ENCODE measurements at regions not wholly inside any gene's neighbourhood (a gene's known extent, or its start where the extent isn't known, plus 50 kb on each side); places are given as distances from the start of the nearest gene placed in this dataset.
"Not testable (repeated sequence)": the region's sequence is repeated elsewhere in the genome, so short reads cannot be mapped to it uniquely, and the experiment has no call there.

DNA sequence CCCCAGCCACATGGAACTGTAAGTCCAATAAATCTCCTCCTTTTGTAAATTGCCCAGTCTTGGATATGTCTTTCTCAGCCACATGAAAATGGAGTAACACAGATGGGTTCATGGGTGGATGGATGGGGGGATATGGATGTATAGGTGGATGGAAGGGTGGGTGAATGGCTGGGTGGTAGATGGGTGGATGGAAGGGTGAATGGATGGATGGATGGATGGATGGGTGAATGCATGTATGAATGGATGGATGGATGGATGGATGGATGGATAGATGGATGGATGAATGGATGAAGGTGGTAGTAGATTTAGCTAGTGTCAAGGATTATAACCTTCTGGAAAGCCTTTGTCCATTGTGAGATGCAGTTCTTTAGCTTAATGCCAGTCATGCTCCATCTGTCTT is 146.1 kb upstream of the ATP2B2 start:
- no peak for DNase-seq (ENCODE audit: low read depth in 2 of 2)
- TF ChIP-seq, protein P1, sequence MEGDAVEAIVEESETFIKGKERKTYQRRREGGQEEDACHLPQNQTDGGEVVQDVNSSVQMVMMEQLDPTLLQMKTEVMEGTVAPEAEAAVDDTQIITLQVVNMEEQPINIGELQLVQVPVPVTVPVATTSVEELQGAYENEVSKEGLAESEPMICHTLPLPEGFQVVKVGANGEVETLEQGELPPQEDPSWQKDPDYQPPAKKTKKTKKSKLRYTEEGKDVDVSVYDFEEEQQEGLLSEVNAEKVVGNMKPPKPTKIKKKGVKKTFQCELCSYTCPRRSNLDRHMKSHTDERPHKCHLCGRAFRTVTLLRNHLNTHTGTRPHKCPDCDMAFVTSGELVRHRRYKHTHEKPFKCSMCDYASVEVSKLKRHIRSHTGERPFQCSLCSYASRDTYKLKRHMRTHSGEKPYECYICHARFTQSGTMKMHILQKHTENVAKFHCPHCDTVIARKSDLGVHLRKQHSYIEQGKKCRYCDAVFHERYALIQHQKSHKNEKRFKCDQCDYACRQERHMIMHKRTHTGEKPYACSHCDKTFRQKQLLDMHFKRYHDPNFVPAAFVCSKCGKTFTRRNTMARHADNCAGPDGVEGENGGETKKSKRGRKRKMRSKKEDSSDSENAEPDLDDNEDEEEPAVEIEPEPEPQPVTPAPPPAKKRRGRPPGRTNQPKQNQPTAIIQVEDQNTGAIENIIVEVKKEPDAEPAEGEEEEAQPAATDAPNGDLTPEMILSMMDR (IDR thresholded peaks at IDR 0.05; ENCODE audit: low read depth, low read length), result no peak
- H3K4me3 ChIP-seq (replicated peaks in 1 of 2; ENCODE audit: low read depth in 2 of 2, low read length in 2 of 2), result no peak overlapping the region

DNA sequence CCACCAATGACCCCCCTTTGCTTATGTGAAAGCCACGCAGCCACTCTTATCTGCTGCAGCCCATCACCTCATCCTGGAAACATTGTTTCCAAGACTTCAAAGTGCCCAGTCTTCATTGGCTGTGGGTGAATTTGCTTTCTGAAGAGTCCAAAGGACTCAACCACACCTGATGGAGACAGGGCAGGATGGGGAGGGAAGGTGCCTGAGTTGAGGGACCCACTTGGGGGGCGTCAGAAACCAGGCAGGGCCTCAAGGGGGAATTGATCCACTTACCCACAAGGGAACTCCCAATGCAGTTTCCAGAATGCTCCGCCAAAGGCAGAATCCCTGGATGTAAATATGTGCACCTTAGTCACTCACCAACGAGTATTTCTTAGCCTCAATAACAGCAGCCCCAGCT is 147.9 kb upstream of the ATP2B2 start:
- TF ChIP-seq, protein P1 (IDR thresholded peaks at IDR 0.05; ENCODE audit: low read depth, low read length), result no peak
- no peak for DNase-seq (ENCODE audit: low read depth in 2 of 2)
- H3K4me3 ChIP-seq (replicated peaks in 1 of 2; ENCODE audit: low read depth in 2 of 2, low read length in 2 of 2), result no peak overlapping the region

DNA sequence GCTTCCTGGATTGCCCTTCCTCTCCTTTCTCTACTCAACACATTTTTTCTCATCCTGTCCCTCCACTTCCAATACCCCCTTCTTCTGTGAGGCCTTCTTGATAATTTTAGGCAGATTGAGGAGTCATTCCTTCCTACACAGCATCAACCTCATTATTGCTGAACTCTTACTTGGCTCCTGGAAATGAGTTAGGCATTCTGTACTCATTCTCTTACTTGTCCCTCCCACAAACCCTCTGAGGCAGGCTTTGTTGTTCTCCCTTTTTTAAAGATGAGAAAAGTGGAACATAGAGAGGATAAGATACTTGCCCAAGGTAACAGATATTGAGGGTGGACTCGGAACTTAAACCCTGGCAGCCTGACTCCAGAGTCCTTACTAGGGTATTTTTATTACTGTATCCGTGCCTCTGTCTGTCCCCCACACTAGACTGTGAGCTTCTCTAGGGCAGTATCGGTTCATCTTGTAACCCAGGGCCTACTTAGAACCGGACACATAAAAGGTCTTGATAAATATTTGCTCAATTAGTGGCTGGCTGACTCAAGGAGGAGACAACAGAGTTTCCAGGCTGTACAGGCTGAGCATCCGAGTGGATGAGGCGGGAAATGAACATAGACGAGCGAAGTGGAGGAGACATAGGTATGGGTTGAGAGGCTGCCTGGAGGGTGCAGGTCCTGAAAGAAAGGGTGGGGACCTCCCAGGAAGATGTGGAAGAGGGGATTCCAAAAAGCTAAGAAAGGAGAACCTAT is 148.7 kb upstream of the ATP2B2 start:
- TF ChIP-seq, protein P1 (IDR thresholded peaks at IDR 0.05; ENCODE audit: low read depth, low read length), result no peak
- H3K4me3 ChIP-seq (replicated peaks in 1 of 2; ENCODE audit: low read depth in 2 of 2, low read length in 2 of 2), result no peak overlapping the region
- DNase-seq (ENCODE audit: low read depth in 2 of 2), result no peak

DNA sequence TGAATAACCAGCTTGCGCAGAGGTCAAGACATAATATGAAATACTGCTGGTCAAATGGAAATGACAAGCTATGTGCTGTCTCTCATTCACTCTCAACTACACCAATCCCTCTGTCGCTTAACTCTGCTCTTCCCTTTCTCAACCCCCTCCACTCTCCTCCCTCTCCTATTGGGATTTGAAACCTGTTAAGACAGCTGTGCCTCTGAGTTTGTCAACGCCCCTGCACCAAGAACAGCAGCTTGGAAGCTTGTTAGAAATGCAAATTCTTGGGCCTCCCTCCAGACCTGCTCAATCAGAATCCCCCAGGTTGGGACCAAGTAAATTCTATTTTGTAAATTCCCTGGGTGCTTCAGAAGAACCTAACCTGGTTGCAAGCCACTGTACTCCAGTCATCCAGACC is 149.7 kb upstream of the ATP2B2 start:
- H3K4me3 ChIP-seq (replicated peaks in 1 of 2; ENCODE audit: low read depth in 2 of 2, low read length in 2 of 2), result no peak overlapping the region
- TF ChIP-seq, protein P1 (IDR thresholded peaks at IDR 0.05; ENCODE audit: low read depth, low read length), result no peak
- no peak for DNase-seq (ENCODE audit: low read depth in 2 of 2)

DNA sequence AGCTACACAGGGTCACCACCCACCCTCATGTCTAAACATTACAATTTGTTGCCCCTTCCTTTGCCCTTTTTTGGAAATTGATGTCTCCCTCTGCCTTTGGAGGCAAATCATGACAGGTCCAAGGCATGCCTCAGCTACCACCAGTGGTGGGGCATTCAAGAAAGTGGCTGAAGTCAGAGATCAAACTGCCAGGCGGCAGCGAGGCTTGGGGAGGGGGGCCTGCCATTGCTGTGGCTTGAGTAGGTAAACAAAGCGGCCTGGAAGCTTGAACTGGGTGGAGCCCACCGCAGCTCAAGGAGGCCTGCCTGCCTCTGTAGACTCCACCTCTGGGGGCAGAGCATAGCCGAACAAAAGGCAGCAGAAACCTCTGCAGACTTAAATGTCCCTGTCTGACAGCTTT is 152.0 kb upstream of the ATP2B2 start:
- H3K4me3 ChIP-seq (replicated peaks in 1 of 2; ENCODE audit: low read depth in 2 of 2, low read length in 2 of 2); DNase-seq (ENCODE audit: low read depth in 2 of 2): not testable (repeated sequence)

DNA sequence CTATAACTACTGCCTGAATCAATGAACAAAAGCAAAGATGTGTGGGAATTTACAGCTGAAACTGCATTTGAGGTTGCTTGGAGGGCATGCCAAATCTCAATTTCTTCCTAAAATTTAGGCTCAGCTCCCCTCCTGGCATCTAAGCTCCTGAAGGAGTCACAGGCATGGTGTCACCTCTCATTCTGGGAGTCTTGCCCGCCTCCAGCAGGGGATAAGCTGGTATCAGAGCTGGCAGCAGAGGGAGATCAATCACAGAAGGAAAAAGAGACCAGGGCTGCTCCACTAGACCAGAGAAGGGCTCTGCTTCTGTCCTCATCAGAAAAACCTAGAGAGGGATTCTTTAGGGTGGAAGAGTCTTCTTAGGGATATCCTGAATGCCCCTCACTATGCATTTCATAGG is 150.4 kb upstream of the SLC6A11 start:
- DNase-seq (ENCODE audit: low read depth in 2 of 2), result no peak
- no peak overlapping the region for H3K4me3 ChIP-seq (replicated peaks in 1 of 2; ENCODE audit: low read depth in 2 of 2, low read length in 2 of 2)
- TF ChIP-seq, protein P1 (IDR thresholded peaks at IDR 0.05; ENCODE audit: low read depth, low read length), result no peak

DNA sequence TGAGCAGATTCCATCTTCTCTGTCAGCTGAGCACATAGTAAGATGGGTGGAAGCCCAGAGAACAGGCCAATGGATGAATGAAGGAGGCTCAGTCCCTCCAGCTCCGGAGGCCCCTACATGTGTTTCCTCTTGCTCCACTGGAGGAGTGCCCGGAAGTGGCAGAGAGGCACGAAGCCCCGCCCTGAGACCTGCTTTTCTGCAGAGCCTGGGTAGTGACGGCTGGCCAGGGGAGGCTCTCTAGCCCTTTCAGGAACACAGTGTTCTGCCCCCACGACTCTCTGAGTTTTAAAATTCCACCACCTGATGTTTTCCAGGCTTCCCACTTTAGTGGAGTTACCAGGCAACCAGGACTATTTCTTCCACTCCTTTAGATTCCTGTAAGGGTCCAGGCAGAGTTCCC is 149.4 kb upstream of the SLC6A11 start:
- TF ChIP-seq, protein P1 (IDR thresholded peaks at IDR 0.05; ENCODE audit: low read depth, low read length), result no peak
- no peak overlapping the region for H3K4me3 ChIP-seq (replicated peaks in 1 of 2; ENCODE audit: low read depth in 2 of 2, low read length in 2 of 2)
- DNase-seq (ENCODE audit: low read depth in 2 of 2), result no peak

Data from cardiac fibroblast (primary cell).